OCI-LY7 (cell line): ENCODE measurements at regions not wholly inside any gene's neighbourhood (a gene's known extent, or its start where the extent isn't known, plus 50 kb on each side); places are given as distances from the start of the nearest gene placed in this dataset.

Experiments
- BruUV-seq: library from RNA; stranded (reverse); fragments of 400-500 nt; replicated peaks from 2 replicates; lab custom pipeline; 2021; lab: Mats Ljungman, UMichigan
- CTCF ChIA-PET: fragments of 300-600 bp; sonication (Branson Sonifier 250); formaldehyde crosslinking; loops from one replicate; lab custom pipeline; 2022; ENCODE audit warnings: antibody characterized with exemption; ENCODE audit not compliant: unreplicated experiment; lab: Charles Lee
- POLR2A ChIA-PET: fragments of 300-600 bp; sonication (Branson Sonifier 250); formaldehyde crosslinking; loops from one replicate; lab custom pipeline; 2022; ENCODE audit warnings: antibody characterized with exemption; lab: Charles Lee
- DNase-seq: peaks from one replicate; pipeline ENCODE4 v3.0.0-alpha.2; 2015; ENCODE audit warnings: low spot score
- H2AFZ ChIP-seq: fragments of 200-600 bp; sonication (generic), shearing (Covaris generic); 2 replicates; pipeline ENCODE4 v1.6.1; 2014; ENCODE audit warnings: mild to moderate bottlenecking, antibody characterized with exemption, low read length, moderate library complexity
- H3K27ac ChIP-seq: fragments of 200-600 bp; sonication (generic); 2 replicates; pipeline ENCODE4 v1.5.1; 2014; ENCODE audit warnings: mixed run types, low read depth, mild to moderate bottlenecking, moderate library complexity, low read length, inconsistent platforms; ENCODE audit not compliant: poor library complexity, severe bottlenecking
- H3K36me3 ChIP-seq: fragments of 200-600 bp; sonication (generic); 2 replicates; pipeline ENCODE4 v1.6.1; 2014; ENCODE audit warnings: mild to moderate bottlenecking, antibody characterized with exemption, low read length, moderate library complexity, mixed read lengths; ENCODE audit not compliant: insufficient read depth
- H3K4me1 ChIP-seq: fragments of 200-600 bp; sonication (generic); 2 replicates; pipeline ENCODE4 v1.5.1; 2014; ENCODE audit warnings: mild to moderate bottlenecking, low read length; ENCODE audit not compliant: insufficient read depth, poor library complexity, severe bottlenecking
- H3K4me2 ChIP-seq: fragments of 200-600 bp; sonication (generic); 2 replicates; pipeline ENCODE4 v1.6.1; 2014; ENCODE audit warnings: mild to moderate bottlenecking, low read length
- H3K4me3 ChIP-seq: fragments of 200-600 bp; sonication (generic); 2 replicates; pipeline ENCODE4 v1.5.1; 2014; ENCODE audit warnings: mild to moderate bottlenecking, low read depth, low read length; ENCODE audit not compliant: poor library complexity, severe bottlenecking
- H3K79me2 ChIP-seq: fragments of 200-600 bp; sonication (generic); 2 replicates; pipeline ENCODE4 v1.6.1; 2016; ENCODE audit warnings: low read depth, mild to moderate bottlenecking, low read length, moderate library complexity, mixed read lengths; ENCODE audit not compliant: insufficient read depth
- H3K9me2 ChIP-seq: fragments of 200-600 bp; sonication (generic); 2 replicates; pipeline ENCODE4 v1.6.1; 2016; ENCODE audit warnings: mild to moderate bottlenecking, low read length, mixed read lengths; ENCODE audit not compliant: insufficient read depth
- H3K9me3 ChIP-seq: fragments of 200-600 bp; sonication (generic); 2 replicates; pipeline ENCODE4 v1.6.1; 2014; ENCODE audit warnings: mild to moderate bottlenecking, mixed run types, low read length, mixed read lengths
- H4K20me1 ChIP-seq: fragments of 200-600 bp; sonication (generic); 2 replicates; pipeline ENCODE4 v1.6.1; 2014; ENCODE audit warnings: mild to moderate bottlenecking, antibody characterized with exemption, low read length, moderate library complexity, mixed read lengths; ENCODE audit not compliant: insufficient read depth
- CTCF ChIP-seq: fragments of 200-600 bp; sonication (generic); conservative IDR thresholded peaks from 2 replicates; pipeline ENCODE4 v1.5.1; 2014; ENCODE audit warnings: mild to moderate bottlenecking, antibody characterized with exemption, low read length, moderate library complexity, mixed read lengths
- EZH2phosphoT487 ChIP-seq: fragments of 200-600 bp; sonication (generic); IDR thresholded peaks from 2 replicates; pipeline ENCODE4 v1.6.1; 2018; ENCODE audit warnings: low read depth, borderline replicate concordance, mild to moderate bottlenecking, mixed run types, antibody characterized with exemption, low read length, moderate library complexity, mixed read lengths
- intact Hi-C: fragments of 100-400 bp; cut with micrococcal nuclease; formaldehyde crosslinking; loops from one replicate; pipeline ENCODE4 v1.10.0; 2022; ENCODE audit not compliant: unreplicated experiment

DNA sequence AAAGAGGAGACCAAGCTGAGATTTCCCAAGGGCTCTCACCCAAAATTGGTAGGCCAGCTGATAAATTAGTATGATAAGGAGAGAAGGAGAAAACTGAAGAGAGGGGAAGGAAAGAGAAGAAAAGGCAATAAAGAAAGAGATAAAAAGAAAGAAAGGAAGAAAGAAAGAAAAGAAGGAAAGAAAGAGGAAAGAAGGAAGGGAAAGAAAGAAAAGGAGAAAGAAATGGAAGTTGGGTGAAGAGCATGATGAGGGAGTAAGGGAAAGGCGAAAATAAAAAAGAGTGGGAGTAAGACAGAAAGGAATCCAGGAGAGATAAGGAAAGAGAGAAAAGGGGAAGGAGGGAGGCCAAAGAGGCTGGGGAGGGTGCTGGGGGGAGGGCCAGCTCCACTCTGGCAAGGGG lies 95.4 kb downstream of the MRM1 start:
- CTCF ChIA-PET = no interaction called here
- Histone ChIP-seq H3K9me2 (no peaks in the 10 kb centered on the region), H3K4me1 (no peaks in the 10 kb centered on the region), H3K4me3 (no peak overlapping the region), H4K20me1 (no peaks in the 10 kb centered on the region), H3K27ac (no peak overlapping the region), H3K9me3 (no peaks in the 10 kb centered on the region), H3K4me2 (no peak overlapping the region), H3K79me2 (no peaks in the 10 kb centered on the region), H2AFZ (no peak overlapping the region), H3K36me3 (no peaks in the 10 kb centered on the region)
- TF ChIP-seq EZH2phosphoT487 (no peak), CTCF (no peak)
- POLR2A ChIA-PET = interaction anchor here (0.7 kb wide), 1 partner anchor 454 kb away, joined by 3 read pairs; no protein-coding TSS in a partner anchor
- BruUV-seq = no TSS peak
- no peak for DNase-seq
- intact Hi-C loops = no loop called here

DNA sequence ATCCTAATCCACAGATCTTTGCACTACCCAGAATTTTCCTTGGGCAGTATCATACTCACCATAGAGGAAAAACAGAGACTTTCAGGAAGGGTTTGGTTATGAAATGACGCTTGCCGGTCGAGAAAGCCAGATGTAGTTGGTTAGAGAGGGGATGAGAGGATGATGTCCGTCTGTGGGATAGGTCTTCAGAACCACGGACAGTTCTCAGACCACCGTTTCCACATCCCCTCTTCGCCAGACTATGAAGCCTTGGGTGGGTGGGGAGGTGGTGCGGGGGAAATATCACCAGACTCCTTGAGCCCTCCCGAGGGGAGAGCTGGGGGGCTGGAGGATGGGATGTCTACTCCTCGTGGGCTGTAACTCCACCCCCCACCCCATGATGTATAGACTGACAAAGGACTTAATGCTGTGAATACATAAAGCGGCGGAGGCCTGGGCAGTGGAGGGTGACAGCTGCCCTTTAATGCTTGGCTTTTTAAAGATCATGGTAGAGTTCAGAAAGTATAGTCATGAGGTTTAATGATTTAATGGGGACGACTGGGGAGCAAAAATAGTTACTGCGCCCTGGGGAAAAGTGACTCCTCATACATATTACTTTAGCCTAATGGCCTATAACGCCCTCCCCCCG lies 96.6 kb downstream of the MRM1 start:
- no peak overlapping the region for H3K27ac ChIP-seq
- H3K4me3 ChIP-seq = no peak overlapping the region
- POLR2A ChIA-PET = no interaction called here

More for the DNA sequence above, 96.6 kb downstream of the MRM1 start:
- Histone ChIP-seq H3K9me3 (no peaks in the 10 kb centered on the region), H3K79me2 (no peaks in the 10 kb centered on the region), H3K9me2 (no peaks in the 10 kb centered on the region), H4K20me1 (no peaks in the 10 kb centered on the region), H3K36me3 (no peaks in the 10 kb centered on the region), H3K4me2 (no peak overlapping the region), H2AFZ (no peak overlapping the region), H3K4me1 (no peaks in the 10 kb centered on the region)
- intact Hi-C loops = no loop called here
- no peak for TF ChIP-seq CTCF
- no peak for TF ChIP-seq EZH2phosphoT487
- BruUV-seq = no TSS peak
- CTCF ChIA-PET = no interaction called here
- no peak for DNase-seq
